IMR-90 (cell line): ENCODE measurements at regions not wholly inside any gene's neighbourhood (a gene's known extent, or its start where the extent isn't known, plus 50 kb on each side); places are given as distances from the start of the nearest gene placed in this dataset.

ENCODE experiments used
- ATAC-seq: fragments of 200-7000 bp; cut with Tn5 transposase; 2 replicates; pipeline ENCODE4 v1.9.1; 2020; ENCODE audit warnings: low read depth, mild to moderate bottlenecking, moderate library complexity
- BruUV-seq: library from RNA; stranded (reverse); fragments of 400-500 nt; replicated peaks from 2 replicates; lab custom pipeline; 2021; lab: Mats Ljungman, UMichigan
- CTCF ChIA-PET: fragments of 300-600 bp; formaldehyde crosslinking; extraction: SDS; loops from one replicate; lab custom pipeline; 2021; ENCODE audit warnings: antibody characterized with exemption; lab: Yijun Ruan, JAX
- POLR2A ChIA-PET: fragments of 300-600 bp; sonication (Branson Sonifier 250); formaldehyde crosslinking; loops from one replicate; lab custom pipeline; 2022; ENCODE audit warnings: antibody characterized with exemption; ENCODE audit not compliant: unreplicated experiment; lab: Charles Lee
- DNase-seq: peaks from one replicate; pipeline ENCODE4 v3.0.0; 2013
- H2AFZ ChIP-seq: replicated peaks from 2 replicates; pipeline ENCODE3; 2013; ENCODE audit warnings: low read length, mild to moderate bottlenecking; ENCODE audit not compliant: poor library complexity
- H2AK5ac ChIP-seq: 2 replicates; pipeline ENCODE4 v1.6.1; 2013; ENCODE audit warnings: low read depth, low read length, inconsistent platforms
- H2AK9ac ChIP-seq: replicated peaks from 2 replicates; pipeline ENCODE3; 2013; ENCODE audit warnings: mild to moderate bottlenecking, low read depth, low read length, moderate library complexity; ENCODE audit not compliant: poor library complexity
- H2BK120ac ChIP-seq: 2 replicates; pipeline ENCODE4 v1.6.1; 2013; ENCODE audit warnings: low read depth, low read length, inconsistent platforms
- H2BK15ac ChIP-seq: 3 replicates; pipeline ENCODE4 v1.6.1; 2013; ENCODE audit warnings: low read depth, low read length, inconsistent platforms
- H2BK20ac ChIP-seq: 2 replicates; pipeline ENCODE4 v1.6.1; 2013; ENCODE audit warnings: low read depth, mild to moderate bottlenecking, inconsistent platforms, low read length, moderate library complexity
- H2BK5ac ChIP-seq: 2 replicates; pipeline ENCODE4 v1.6.1; 2013; ENCODE audit warnings: mild to moderate bottlenecking, low read depth, low read length, inconsistent platforms; ENCODE audit not compliant: poor library complexity, severe bottlenecking
- H3K14ac ChIP-seq: replicated peaks from 2 replicates; pipeline ENCODE4 v1.6.1; 2013; ENCODE audit warnings: low read depth, low read length, inconsistent platforms
- H3K18ac ChIP-seq: 2 replicates; pipeline ENCODE4 v1.6.1; 2013; ENCODE audit warnings: low read depth, low read length, control low read depth
- H3K23ac ChIP-seq: 2 replicates; pipeline ENCODE4 v1.6.1; 2013; ENCODE audit warnings: low read depth, low read length, inconsistent platforms
- H3K27ac ChIP-seq: 2 replicates; pipeline ENCODE4 v1.5.1; 2013; ENCODE audit warnings: mild to moderate bottlenecking, control low read depth, low read length; ENCODE audit not compliant: insufficient read depth
- H3K27me3 ChIP-seq: 2 replicates; pipeline ENCODE4 v1.6.1; 2013; ENCODE audit warnings: low read length; ENCODE audit not compliant: control insufficient read depth, insufficient read depth
- H3K36me3 ChIP-seq: 2 replicates; pipeline ENCODE4 v1.6.1; 2013; ENCODE audit warnings: low read length, mixed read lengths; ENCODE audit not compliant: control insufficient read depth, insufficient read depth
- H3K4ac ChIP-seq: 2 replicates; pipeline ENCODE4 v1.6.1; 2013; ENCODE audit warnings: low read depth, low read length, inconsistent platforms
- H3K4me1 ChIP-seq: 2 replicates; pipeline ENCODE4 v1.6.1; 2013; ENCODE audit warnings: low read length, mixed read lengths; ENCODE audit not compliant: control insufficient read depth, insufficient read depth
- H3K4me2 ChIP-seq: 2 replicates; pipeline ENCODE4 v1.6.1; 2013; ENCODE audit warnings: low read depth, mild to moderate bottlenecking, control low read depth, low read length, moderate library complexity
- H3K4me3 ChIP-seq: 2 replicates; pipeline ENCODE4 v1.5.1; 2013; ENCODE audit warnings: low read depth, mild to moderate bottlenecking, control low read depth, low read length, moderate library complexity; ENCODE audit not compliant: insufficient read depth
- H3K56ac ChIP-seq: 2 replicates; pipeline ENCODE4 v1.6.1; 2013; ENCODE audit warnings: low read length, inconsistent platforms; ENCODE audit not compliant: insufficient read depth; ENCODE audit errors: extremely low read depth
- H3K79me1 ChIP-seq, 2 experiments: 2 replicates each; pipeline ENCODE4 v1.6.1; 2013; ENCODE audit warnings: low read length in 2 of 2, inconsistent platforms in 1 of 2, low read depth in 1 of 2
- H3K9ac ChIP-seq: 2 replicates; pipeline ENCODE4 v1.6.1; 2013; ENCODE audit warnings: low read depth, low read length, control low read depth
- H3K9me1 ChIP-seq: 2 replicates; pipeline ENCODE4 v1.6.1; 2013; ENCODE audit warnings: low read length, inconsistent platforms; ENCODE audit not compliant: insufficient read depth
- H3K9me3 ChIP-seq: 2 replicates; pipeline ENCODE4 v1.6.1; 2013; ENCODE audit warnings: low read length; ENCODE audit not compliant: control insufficient read depth, insufficient read depth
- H4K20me1 ChIP-seq: 2 replicates; pipeline ENCODE4 v1.6.1; 2013; ENCODE audit warnings: low read length, inconsistent platforms; ENCODE audit not compliant: insufficient read depth
- H4K5ac ChIP-seq: 2 replicates; pipeline ENCODE4 v1.6.1; 2013; ENCODE audit warnings: mild to moderate bottlenecking, low read depth, low read length, control low read depth
- H4K8ac ChIP-seq, 2 experiments: 2 replicates each; pipeline ENCODE4 v1.6.1; 2013; ENCODE audit warnings: low read depth in 2 of 2, low read length in 2 of 2, control low read depth in 1 of 2, inconsistent platforms in 1 of 2
- H4K91ac ChIP-seq: 2 replicates; pipeline ENCODE4 v1.6.1; 2013; ENCODE audit warnings: low read depth, low read length, inconsistent platforms; ENCODE audit not compliant: insufficient read depth
- BHLHE40 ChIP-seq: fragments of 150-350 bp; IDR thresholded peaks from 2 replicates; pipeline ENCODE4 v1.6.1; 2016; ENCODE audit warnings: mild to moderate bottlenecking, low read depth, low read length
- CEBPB ChIP-seq: IDR thresholded peaks from 2 replicates; pipeline ENCODE4 v1.6.1; 2012; ENCODE audit warnings: low read depth, low read length, improper control_type of control experiment
- CHD1 ChIP-seq: IDR thresholded peaks from 2 replicates; pipeline ENCODE4 v1.6.1; 2012; ENCODE audit warnings: low read depth, low read length, improper control_type of control experiment
- CTCF ChIP-seq: conservative IDR thresholded peaks from 2 replicates; pipeline ENCODE4 v1.5.1; 2012; ENCODE audit warnings: mild to moderate bottlenecking, low read depth, low read length, improper control_type of control experiment
- ELK1 ChIP-seq: fragments of 150-350 bp; IDR thresholded peaks from 2 replicates; pipeline ENCODE4 v1.6.1; 2016; ENCODE audit warnings: low read depth, mild to moderate bottlenecking, low read length, moderate library complexity, borderline replicate concordance
- FOS ChIP-seq: fragments of 150-350 bp; IDR thresholded peaks from 2 replicates; pipeline ENCODE4 v1.6.1; 2016; ENCODE audit warnings: low read depth, low read length
- MAFK ChIP-seq: IDR thresholded peaks from 2 replicates; pipeline ENCODE4 v1.6.1; 2012; ENCODE audit warnings: low read depth, low read length, improper control_type of control experiment
- MAZ ChIP-seq: IDR thresholded peaks from 2 replicates; pipeline ENCODE4 v1.6.1; 2012; ENCODE audit warnings: low read depth, mild to moderate bottlenecking, low read length, improper control_type of control experiment, moderate library complexity, borderline replicate concordance
- MXI1 ChIP-seq: IDR thresholded peaks from 2 replicates; pipeline ENCODE4 v1.6.1; 2012; ENCODE audit warnings: low read depth, mild to moderate bottlenecking, low read length, moderate library complexity, borderline replicate concordance
- NFE2L2 ChIP-seq: fragments of 150-350 bp; IDR thresholded peaks from 2 replicates; pipeline ENCODE4 v1.6.1; 2016; ENCODE audit warnings: low read depth, mild to moderate bottlenecking, low read length
- POLR2A ChIP-seq: IDR thresholded peaks from 2 replicates; pipeline ENCODE4 v1.6.1; 2012; ENCODE audit warnings: mild to moderate bottlenecking, low read depth, low read length
- RAD21 ChIP-seq: IDR thresholded peaks from 2 replicates; pipeline ENCODE4 v1.6.1; 2012; ENCODE audit warnings: low read length, improper control_type of control experiment
- RCOR1 ChIP-seq: IDR thresholded peaks from 2 replicates; pipeline ENCODE4 v1.6.1; 2012; ENCODE audit warnings: mild to moderate bottlenecking, low read length, improper control_type of control experiment; ENCODE audit not compliant: insufficient replicate concordance
- RFX5 ChIP-seq: IDR thresholded peaks from 2 replicates; pipeline ENCODE4 v1.8.0; 2012; ENCODE audit warnings: low read depth, mild to moderate bottlenecking, low read length, moderate library complexity
- SMC3 ChIP-seq: fragments of 150-350 bp; IDR thresholded peaks from 2 replicates; pipeline ENCODE4 v1.6.1; 2016; ENCODE audit warnings: low read depth, mild to moderate bottlenecking, antibody characterized with exemption, low read length, moderate library complexity
- WGBS, 2 experiments: methylation state at CpG; one replicate each; pipeline versions ENCODE4 v1.1.5 to v1.1.7; 2013; ENCODE audit warnings: missing lambda C conversion rate in 2 of 2; ENCODE audit not compliant: insufficient read length in 1 of 2; ENCODE audit errors: extremely low coverage in 2 of 2; 5-methylcytosine and 5-hydroxymethylcytosine counted together
- dilution Hi-C: fragments of 300-500 bp; cut with HindIII; formaldehyde crosslinking; loops from one replicate; pipeline ENCODE4 v1.14.3; 2018; ENCODE audit warnings: low sequenced_read_pairs; ENCODE audit not compliant: unreplicated experiment
- in situ Hi-C: fragments of 300-500 bp; cut with MboI; formaldehyde crosslinking; loops from 3 replicates; pipeline ENCODE4 v1.14.3; 2019; ENCODE audit warnings: low sequenced_read_pairs, inconsistent platforms, mixed read lengths
- intact Hi-C: fragments of 100-400 bp; cut with micrococcal nuclease; formaldehyde crosslinking; loops from 2 replicates; pipeline ENCODE4 v1.10.0; 2022

DNA sequence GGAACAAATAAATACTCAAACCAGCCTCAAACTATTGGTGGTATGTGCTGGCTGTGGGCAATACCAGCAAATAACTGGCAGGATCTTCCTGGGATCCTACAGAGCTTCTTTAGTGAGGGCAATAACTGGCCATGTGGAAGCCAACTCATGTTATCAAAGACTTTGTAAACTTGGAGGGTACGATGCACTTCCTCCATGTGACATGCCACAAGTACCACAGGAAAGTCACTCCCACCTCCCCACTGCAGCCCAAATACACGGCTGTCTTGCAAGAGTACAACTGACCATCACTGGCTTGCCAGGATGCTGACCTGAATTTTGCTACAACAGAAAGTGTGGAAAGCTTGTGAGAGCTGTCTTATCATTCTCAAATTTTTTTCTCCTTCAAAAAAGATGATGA is 93.3 kb upstream of the MAML3 start:
- Histone ChIP-seq H4K91ac (no peak overlapping the region), H3K4me1 (peaks cover 4% of the 10 kb centered on the region; the same call in 1 of the 2 replicates), H2BK5ac (no peak overlapping the region), H3K23ac (no peak overlapping the region), H2AFZ (no peak overlapping the region), H3K36me3 (no peaks in the 10 kb centered on the region), H3K9me1 (peaks cover 9% of the 10 kb centered on the region), H3K27ac (no peak overlapping the region), H3K18ac (no peak overlapping the region), H3K14ac (no peak overlapping the region), H2BK20ac (no peak overlapping the region), H3K56ac (no peak overlapping the region), H4K5ac (no peak overlapping the region), H3K9me3 (no peaks in the 10 kb centered on the region), H3K9ac (no peak overlapping the region), H2BK15ac (no peak overlapping the region), H3K4me3 (no peak overlapping the region), H3K4ac (no peak overlapping the region), H4K8ac (no peak overlapping the region), H3K4me2 (no peak overlapping the region), H4K20me1 (no peaks in the 10 kb centered on the region), H3K79me1 (no peaks in the 10 kb centered on the region), H3K27me3 (no peaks in the 10 kb centered on the region), H2AK9ac (no peak overlapping the region), H2AK5ac (no peak overlapping the region), H2BK120ac (no peak overlapping the region)
- ChIA-PET CTCF (no interaction called here), POLR2A (no interaction called here)
- no CpG with 5 or more reads among the region's 2 CpGs for WGBS, 2 experiments
- ATAC-seq (no peak), DNase-seq (no peak)
- intact Hi-C loops (no loop called here), dilution Hi-C loops (no loop called here), in situ Hi-C loops (no loop called here)
- TF ChIP-seq RCOR1 (no peak), SMC3 (no peak), MXI1 (no peak), FOS (no peak), CTCF (no peak), NFE2L2 (no peak), RAD21 (no peak), MAZ (no peak), RFX5 (no peak), CHD1 (no peak), CEBPB (no peak), MAFK (no peak), ELK1 (no peak), BHLHE40 (no peak), POLR2A (no peak)
- BruUV-seq, result no TSS peak
